CD4-positive, alpha-beta T cell treated with Interleukin-17A for 1 hour (primary cell): ENCODE measurements at regions not wholly inside any gene's neighbourhood (a gene's known extent, or its start where the extent isn't known, plus 50 kb on each side); places are given as distances from the start of the nearest gene placed in this dataset.
A peak's percentile ranks its signal among the peaks of the same experiment; 100 is the strongest.
"Not testable (repeated sequence)": the region's sequence is repeated elsewhere in the genome, so short reads cannot be mapped to it uniquely, and the experiment has no call there.

ENCODE experiments used
- DNase-seq: peaks from one replicate; pipeline ENCODE4 v3.0.0-alpha.2; 2020

DNA sequence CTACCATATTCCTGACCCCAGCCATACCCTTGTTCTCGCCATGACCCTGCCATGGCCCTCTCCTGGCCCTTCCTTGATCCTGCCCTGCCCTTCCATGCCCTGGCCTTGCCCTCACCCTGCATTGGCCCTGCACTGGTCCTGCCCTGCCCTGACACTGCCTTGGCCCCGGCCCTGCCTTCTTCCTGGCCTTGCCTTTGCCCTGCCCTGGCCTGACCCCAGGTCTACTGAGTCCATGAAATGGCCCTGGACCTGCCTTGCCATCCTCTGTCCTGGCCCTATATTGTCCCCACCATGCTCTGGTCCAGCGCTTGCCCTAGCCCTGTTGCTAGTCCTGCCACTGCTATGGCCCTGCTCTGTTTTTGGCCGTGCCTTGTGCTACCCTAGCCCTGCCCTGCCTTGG is 536.1 kb downstream of the FOXD4L6 start:
- not testable (repeated sequence) for DNase-seq

DNA sequence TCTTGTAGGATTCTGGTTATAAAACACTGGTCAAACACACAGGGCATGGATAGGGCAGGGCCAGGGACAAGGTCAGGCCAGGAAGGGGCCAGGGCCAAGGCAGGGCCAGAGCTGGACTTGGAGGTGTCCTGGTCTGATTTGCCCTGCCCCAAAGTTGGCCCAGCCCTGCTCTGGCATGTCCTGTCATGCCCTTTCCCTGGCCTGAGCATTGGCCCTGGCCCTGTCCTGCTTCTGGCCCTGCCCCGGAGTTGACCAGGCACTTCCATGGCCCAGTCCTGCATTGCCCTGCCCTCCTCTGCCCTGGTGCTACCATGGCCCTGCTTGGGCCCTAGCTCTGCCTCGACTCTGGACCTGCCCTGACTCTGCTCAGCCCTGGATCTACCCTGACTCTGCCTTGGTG is 536.6 kb downstream of the FOXD4L6 start:
- not testable (repeated sequence) for DNase-seq

DNA sequence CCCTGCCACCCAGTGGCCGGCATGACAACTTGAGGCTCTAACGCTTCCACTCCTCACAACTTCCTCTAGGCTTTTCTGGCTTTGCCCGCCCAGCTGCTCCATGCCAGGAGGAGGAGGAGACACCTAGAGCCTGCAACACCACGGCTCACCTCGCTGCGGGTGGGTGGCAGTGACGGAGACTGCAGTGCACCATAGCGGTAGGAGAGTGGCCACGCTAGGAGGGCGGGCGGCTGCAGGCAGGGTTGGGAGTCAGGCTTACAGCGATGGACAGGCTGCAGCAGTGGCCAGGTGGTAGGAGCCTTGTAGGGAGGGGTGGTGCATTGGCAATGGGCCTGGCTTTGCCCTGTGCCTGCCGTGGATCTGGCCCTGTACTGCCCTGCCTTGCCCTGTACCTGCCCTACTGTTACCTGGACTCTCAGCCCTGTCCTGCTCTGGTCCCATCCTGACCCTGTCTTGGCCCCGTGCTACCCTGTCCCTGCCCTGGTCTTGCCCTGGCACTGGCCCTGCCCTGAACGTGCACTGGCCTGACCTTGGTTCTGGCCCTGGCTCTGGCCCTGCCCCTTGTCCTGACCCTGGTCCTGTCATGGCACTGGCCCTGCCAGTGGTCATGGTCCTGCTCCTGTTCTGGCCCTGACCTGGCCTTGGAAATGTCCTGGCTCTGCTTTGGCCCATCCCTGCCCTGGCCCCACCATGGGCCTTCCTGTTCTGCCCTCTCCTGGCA is 540.8 kb downstream of the FOXD4L6 start:
- not testable (repeated sequence) for DNase-seq

- peak; percentile 1 for DNase-seq
Measured at GRCh38 chr9:40584039-40584438, 544.4 kb downstream of the FOXD4L6 start.

DNA sequence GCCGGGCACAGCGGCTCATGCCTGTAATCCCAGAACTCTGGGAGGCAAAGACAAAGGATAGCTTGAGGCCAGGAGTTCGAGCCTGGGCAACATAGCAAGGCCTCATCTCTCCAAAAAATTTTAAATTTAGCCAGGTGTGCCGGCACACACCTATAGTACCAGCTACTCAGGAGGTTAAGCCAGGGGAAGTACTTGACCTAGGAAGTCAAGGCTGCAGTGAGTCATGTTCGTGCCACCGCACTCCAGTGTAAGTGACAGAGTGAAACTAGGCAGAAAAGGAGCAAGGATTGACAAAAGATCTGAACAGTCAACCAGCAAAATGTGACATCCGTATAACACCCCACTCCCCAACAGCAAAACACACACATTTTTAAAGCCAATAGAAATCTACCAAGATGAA is 545.3 kb downstream of the FOXD4L6 start:
- not testable (repeated sequence) for DNase-seq

GRCh38 chr9:40578908-40579307 is 549.6 kb downstream of the FOXD4L6 start:
- DNase-seq: not testable (repeated sequence)
